OCI-M2 (cell line): ENCODE measurements at regions not wholly inside any gene's neighbourhood (a gene's known extent, or its start where the extent isn't known, plus 50 kb on each side); places are given as distances from the start of the nearest gene placed in this dataset.
"Not testable (repeated sequence)": the region's sequence is repeated elsewhere in the genome, so short reads cannot be mapped to it uniquely, and the experiment has no call there.

Experiments
- DNase-seq: peaks from one replicate; lab custom pipeline; 2025; ENCODE audit not compliant: unreplicated experiment; lab: John Stamatoyannopoulos, UW

- not testable (repeated sequence) for DNase-seq
Observed at GRCh38 chr9:19895578-19895977, 106.7 kb upstream of the SLC24A2 start.

- no peak for DNase-seq
Observed at GRCh38 chr9:19895006-19895405, 106.2 kb upstream of the SLC24A2 start.

- no peak for DNase-seq
Observed at GRCh38 chr9:19885608-19886007, 96.8 kb upstream of the SLC24A2 start.

GRCh38 chr9:19879062-19879461 lies 90.2 kb upstream of the SLC24A2 start:
- DNase-seq: no peak

- DNase-seq: no peak
Observed at GRCh38 chr9:19876569-19877316, 87.9 kb upstream of the SLC24A2 start.

- DNase-seq: no peak
Observed at GRCh38 chr9:19875291-19875920, 86.6 kb upstream of the SLC24A2 start.

- not testable (repeated sequence) for DNase-seq
Observed at GRCh38 chr9:19873188-19873587, 84.4 kb upstream of the SLC24A2 start.

GRCh38 chr9:19870988-19871387 lies 82.2 kb upstream of the SLC24A2 start:
- DNase-seq: no peak

GRCh38 chr9:19840953-19841352 lies 52.1 kb upstream of the SLC24A2 start:
- no peak for DNase-seq
